Stimulated activated naive CD4-positive, alpha-beta T cell (primary cell): ENCODE measurements at regions not wholly inside any gene's neighbourhood (a gene's known extent, or its start where the extent isn't known, plus 50 kb on each side); places are given as distances from the start of the nearest gene placed in this dataset.
"Not testable (repeated sequence)": the region's sequence is repeated elsewhere in the genome, so short reads cannot be mapped to it uniquely, and the experiment has no call there.

Source experiments
- DNase-seq, 6 experiments: peaks; one replicate each; lab custom pipeline; 2025; lab: John Stamatoyannopoulos, UW

DNA sequence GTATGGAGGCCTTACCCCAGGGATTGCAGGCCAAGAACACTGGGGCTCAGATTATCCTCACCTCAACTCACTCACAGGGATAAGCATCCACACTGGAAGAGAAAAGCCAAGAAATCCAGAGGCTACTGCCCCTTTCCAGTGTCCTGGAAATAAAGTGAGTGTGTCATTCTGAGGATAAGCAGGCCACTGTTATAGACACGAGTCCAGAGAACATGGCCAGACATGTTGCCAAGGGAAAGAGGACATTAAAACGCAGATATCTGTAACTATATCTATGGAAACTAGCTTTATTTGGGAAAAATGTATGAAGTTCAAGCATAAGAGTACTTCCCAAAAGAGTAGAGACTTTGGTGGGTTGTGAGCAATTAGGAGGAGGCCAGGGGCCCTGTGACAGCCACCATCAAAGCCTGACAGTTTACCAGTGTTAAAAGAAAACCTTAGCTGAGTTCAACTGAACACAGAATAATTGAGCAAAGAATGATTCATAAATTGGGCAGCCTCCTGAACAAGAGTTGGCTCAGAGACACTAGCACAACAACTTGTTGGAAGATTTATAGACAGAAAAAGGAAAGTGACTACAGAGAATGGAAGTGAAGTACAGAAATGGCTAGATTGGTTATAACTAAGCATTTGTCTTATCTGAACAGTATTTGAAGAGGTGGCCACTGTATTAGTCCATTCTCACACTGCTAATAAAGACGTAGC is 1222.2 kb downstream of the STIM2 start:
- no peak for DNase-seq

DNA sequence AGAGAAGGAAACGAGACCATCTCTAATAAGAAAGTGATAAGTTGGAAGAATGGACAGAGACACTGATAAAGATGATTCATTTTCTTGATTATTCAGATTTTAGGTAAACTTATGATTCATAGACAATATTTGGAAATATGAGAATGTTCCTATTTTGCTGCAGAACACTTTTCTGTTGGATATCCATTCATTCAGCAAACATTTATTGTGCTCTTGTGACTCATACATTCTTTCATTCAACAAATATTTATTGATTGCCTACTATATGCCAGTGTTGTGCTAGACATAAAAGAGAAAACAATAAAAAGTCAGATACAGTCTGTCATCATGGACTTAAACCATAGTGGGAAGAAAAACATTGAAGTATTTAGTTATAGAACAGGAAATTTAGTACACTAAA is 1232.0 kb downstream of the STIM2 start:
- DNase-seq = no peak

DNA sequence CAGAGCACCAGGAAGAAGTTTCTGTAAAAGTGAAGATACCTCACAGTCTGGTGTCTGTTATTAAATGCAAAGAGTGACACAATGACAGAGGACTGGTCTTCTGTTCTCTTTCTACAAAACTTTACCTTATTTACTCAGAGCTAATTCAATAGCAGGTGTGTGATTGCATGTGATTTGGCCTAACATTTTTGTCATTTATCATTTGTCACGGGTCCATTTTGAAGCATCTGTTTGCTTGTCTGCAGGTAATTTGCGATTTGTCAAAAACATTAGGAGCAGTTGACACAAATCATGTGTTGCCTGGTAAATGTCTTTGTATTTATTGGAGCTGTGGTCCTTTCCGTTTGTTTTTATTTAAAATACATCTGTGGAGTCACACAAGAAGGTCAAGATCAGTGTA is 1232.4 kb downstream of the STIM2 start:
- no peak for DNase-seq

DNA sequence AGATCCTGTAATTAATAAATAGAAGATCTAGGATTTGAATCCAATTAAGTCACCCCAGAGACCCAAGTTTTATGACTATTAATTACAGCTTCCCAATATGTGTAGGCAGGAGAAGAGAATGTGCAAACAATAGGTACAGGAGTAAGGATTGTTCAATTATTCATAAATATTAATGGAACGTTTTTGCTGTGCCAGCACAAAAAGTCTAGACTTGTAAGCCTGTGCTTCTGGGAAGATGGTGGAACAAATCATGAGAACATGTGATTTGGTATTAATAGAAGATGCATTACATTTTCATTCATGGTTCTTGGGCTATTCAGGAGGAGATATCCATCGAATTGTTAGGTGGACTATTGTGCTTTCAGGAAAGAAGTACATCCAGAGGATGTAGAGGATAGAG is 1240.9 kb downstream of the STIM2 start:
- DNase-seq = no peak

DNA sequence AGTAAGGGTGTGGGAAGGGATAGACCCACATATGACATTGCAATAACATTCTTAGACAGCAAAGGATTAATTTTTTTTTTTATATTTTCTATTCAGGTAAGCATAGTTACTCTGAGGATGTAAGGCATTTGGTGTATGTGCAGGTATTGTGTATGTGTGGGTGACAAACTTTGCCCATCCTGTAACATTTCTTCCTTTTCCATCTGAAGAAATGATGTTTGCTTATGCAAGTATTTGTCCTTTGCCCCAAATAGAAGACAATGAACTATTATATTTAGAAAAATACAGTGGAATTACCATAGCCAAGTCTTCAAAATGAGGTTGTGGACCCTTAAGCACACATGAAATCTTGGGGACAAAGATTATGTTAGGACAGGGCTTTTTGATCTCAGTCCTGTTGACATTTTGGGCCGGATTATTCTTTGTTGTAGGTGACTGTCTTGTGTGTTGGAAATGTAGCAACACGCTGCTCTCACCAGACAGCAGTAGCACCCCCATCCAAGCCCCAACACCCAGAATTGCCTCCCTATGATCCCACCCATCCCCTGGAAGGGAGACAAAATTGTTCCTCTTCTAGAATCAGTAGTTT is 1244.7 kb downstream of the STIM2 start:
- DNase-seq = no peak

DNA sequence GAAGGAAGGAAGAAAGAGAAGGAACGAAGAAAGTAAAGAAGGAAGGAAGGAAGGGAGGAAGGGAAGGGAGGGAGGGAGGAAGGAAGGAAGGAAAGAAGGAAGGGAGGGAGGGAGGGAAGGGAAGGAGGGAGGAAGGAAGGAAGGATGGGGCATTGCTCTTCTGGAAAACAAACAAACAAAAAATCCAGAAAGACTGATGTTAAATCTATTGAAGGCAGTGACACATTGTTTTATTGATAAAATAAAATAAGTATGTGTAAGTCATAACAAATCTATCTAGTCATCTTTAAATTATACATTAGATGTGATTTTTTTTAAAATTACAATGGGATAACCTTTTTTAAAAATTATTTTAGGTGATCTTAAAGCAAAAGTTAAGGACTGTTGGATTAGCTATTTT is 1245.5 kb downstream of the STIM2 start:
- no peak for DNase-seq

DNA sequence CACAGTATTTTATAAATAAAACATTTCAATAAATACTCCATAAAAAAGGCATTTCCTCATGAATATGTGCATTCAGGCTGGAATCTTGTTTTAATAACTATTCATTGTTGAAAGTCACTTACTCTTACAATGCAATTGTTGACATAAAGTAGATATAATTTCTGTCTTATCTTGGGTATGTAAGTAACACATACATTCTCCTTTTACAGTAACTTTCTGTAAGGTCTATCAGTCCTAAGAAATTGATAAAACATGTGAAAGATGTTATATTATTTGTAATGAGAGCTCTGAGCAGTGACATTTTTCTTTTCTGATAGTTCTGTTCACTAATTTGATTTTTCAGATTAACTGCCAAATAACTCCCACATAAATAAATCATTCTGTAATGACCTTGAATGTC is 1249.2 kb downstream of the STIM2 start:
- no peak for DNase-seq

DNA sequence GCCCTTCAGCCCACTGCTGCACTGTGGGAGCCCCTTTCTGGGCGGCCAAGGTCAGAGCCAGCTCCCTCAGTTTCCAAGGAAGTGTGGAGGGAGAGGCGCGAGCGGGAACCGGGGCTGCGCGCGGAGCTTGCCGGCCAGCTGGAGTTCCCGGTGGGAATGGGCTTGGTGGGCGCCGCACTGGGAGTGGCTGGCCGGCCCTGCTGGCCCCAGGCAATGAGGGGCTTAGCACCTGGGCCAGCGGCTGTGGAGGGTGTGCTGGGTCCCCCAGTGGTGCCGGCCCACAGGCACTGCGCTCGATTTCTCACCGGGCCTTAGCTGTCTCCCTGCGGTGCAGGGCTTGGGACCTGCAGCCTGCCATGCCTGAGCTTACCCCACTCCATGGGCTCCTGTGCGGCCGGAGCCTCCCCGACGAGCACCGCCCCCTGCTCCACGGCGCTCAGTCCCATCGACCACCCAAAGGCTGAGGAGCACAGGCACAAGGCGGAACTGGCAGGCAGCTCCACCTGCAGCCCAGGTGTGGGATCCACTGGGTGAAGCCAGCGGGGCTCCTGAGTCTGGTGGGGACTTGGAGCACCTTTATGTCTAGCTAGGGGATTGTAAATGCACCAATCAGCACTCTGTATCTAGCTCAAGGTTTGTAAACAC is 1252.2 kb downstream of the STIM2 start:
- DNase-seq = not testable (repeated sequence)

DNA sequence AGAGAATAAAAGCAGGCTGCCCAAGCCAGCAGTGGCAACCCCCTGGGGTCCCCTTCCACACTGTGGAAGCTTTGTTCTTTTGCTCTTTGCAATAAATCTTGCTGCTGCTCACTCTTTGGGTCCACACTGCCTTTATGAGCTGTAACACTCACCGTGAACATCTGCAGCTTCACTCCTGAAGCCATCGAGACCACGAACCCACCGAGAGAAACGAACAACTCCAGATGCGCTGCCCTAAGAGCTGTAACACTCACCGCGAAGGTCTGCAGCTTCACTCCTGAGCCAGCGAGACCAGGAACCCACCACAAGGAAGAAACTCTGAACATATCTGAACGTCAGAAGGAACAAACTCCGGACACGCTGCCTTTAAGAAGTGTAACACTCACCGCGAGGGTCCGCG is 1252.9 kb downstream of the STIM2 start:
- DNase-seq = not testable (repeated sequence)

DNA sequence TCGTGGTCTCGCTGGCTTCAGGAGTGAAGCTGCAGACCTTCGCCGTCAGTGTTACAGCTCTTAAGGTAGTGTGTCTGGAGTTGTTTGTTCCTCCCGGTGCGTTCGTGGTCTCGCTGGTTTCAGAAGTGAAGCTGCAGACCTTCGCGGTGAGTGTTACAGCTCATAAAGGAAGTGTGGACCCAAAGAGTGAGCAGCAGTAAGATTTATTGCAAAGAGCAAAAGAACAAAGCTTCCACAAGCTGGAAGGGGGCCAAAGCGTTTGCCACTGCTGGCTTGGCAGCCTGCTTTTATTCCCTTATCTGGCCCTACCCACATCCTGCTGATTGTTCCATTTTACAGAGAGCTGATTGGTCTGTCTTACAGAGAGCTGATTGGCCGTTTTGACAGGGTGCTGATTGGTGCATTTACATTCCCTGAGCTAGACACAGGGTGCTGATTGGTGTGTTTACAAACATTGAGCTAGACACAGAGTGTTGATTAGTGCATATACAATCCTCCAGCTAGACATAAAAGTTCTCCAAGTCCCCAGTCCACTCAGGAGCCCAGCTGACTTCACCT is 1256.0 kb downstream of the STIM2 start:
- not testable (repeated sequence) for DNase-seq

DNA sequence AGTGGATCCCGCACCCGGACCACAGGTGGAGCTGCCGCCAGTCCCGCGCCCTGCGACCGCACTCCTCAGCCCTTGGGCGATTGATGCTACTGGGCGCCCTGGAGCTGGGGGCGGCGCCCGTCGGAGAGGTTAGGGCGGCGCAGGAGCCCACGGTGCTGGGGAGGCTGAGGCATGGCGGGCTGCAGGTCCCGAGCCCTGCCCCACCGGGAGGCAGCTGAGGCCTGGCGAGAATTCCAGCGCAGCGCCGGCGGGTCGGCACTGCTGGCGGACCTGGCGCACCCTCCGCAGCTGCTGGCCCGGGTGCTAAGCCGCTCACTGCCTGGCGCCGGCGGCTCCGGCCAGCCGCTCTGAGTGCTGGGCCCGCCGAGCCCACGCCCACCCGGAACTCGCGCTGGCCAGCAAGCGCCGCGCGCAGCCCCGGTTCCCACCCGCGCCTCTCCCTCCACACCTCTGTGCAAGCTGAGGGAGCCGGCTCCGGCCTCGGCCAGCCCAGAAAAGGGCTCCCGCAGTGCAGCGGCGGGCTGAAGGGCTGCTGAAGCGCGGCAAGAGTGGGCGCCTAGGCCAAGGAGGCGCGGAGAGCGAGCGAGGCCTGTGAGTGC is 1256.5 kb downstream of the STIM2 start:
- DNase-seq = no peak

DNA sequence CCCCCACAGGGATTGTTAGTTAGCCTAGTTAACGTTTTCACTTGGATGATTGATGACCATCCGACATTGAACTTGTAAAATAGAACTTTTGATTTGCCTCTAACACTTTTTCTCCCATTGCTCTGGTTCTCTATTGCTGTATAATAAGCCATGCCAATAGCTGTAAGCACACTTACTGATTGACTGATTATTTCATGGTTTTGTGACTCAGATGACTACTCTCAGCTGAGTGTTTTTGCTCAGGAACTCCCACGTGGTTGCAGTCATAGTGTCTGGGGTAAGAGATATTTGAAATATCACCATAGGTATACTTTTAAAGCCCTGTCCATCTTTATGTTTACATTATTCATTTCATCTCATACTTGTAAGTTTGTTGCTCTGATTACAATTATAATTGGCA is 1285.5 kb downstream of the STIM2 start:
- no peak for DNase-seq

DNA sequence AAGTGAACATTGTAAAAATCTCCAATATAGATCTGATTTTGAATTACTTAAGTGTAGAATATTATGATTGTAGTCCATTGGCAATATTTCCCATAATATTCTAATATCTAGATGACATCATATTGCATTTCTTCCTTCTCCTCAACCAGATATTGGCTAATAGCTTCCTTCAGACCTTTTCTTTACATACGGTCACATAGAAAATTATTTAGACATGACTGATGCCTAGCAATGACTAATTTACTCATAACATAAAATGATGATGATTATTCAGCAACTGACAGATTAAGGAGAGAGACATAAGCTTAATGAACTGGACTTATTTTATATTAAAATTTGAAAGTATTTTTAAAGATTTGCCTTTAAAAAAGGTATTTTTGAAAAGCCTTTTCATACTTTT is 1287.6 kb downstream of the STIM2 start:
- no peak for DNase-seq

DNA sequence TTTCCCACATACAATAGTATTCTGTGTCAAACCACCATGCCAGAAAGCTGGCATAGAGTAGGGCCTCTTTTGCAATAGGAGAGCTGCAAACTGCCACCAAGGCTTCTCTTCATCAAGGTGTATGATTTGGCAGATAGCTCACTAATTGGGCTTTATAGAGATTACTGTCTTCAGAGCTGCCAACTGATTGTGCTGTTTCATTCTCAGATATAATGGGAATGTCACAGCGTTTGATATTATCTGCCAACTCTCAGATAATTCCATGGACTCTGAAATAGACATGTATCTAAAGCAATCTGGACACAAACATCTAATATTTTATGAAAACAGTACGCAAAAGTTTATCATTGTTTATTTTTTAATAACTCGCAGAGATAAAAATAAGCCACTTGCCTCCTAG is 1289.1 kb downstream of the STIM2 start:
- no peak for DNase-seq

DNA sequence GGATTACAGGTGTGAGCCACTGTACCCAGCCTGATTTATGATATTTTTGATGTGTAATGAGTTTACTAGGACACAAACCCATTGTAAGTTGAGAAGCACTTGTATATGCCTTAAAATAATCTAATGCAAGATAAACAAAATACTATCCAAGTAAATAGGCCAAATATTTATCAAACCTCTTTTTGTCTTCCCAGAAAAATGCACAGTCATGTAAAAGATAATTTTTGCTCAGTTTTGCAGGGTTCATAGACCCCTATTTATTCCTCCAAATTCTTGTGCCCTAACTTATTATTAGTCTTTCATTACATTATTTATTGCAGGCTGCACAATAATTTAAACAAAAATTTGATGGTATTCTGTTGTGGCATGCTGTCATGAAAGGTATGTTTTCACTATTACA is 1290.7 kb downstream of the STIM2 start:
- DNase-seq = no peak

DNA sequence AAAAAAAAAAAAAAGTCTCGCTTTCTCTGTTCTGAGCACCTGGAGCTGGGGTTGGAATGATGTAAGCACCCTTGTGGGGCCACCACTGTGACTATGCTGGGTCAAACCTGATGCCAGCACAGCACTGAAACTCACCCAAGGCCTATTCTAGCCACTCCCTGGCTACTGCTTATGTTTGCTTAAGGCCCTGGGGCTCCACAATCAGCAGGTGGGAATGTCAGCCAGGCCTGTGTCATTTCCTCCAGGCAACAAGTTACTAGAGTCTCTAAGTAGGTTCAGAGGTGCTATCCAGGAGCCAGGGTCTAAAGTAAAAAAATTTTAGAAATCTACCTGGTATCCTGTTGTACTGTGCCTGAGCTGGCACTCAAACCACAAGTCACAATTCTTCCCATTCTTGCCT is 1306.8 kb downstream of the STIM2 start:
- no peak for DNase-seq

DNA sequence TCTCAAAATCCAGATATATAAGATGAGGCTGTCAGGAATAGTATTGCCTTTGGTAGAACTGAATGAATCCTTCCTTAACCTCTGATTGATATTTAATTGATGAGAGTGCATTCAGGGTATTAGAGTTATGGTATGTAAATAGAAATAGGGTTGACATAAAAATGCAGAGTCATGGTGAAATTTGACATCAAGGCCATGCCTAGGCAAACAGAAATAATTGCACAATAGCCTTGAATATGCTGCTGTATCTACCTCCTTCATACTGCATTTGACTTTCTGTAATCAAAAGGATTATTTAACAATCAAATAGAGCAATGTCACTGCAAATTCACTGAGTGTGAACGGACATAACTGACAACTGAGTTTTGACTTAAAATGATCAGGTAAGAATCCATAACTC is 1316.3 kb downstream of the STIM2 start:
- no peak for DNase-seq

DNA sequence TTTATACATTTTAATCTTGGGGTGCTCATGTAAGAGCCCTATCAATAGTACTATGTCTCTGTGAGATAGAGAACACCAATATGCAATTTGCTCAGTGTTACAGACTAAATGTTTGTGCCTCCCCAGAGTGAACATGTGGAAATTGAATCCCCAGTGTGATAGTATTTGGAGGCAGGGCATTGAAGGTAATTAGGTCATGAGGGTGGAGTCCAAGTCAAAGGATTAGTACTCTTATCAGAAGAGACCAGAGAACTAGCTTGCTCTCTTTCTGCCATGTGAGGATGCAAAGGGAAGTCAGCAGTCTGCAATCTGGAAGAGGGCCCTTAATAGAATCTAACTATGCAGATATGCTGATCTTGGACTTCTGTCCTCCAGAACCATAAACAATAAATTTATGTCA is 1317.0 kb downstream of the STIM2 start:
- DNase-seq = no peak

DNA sequence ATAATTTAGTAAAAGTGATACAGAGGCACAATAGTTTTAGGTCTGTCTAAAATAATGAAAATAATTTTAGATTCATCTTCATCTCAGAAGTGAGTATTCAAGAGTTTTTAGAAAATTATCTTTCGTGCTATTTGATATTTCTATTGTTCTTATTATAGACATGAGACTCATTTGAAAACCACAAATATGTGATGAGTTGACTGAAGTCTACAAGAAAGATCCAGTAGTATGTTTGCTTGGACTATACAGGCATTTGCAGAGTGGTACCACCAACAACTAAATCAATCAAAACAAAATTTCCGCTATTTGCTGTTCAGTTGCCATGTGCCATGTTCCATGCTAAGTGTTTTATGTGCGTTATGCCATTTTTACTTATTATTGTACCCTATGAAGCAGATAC is 1318.5 kb downstream of the STIM2 start:
- no peak for DNase-seq

DNA sequence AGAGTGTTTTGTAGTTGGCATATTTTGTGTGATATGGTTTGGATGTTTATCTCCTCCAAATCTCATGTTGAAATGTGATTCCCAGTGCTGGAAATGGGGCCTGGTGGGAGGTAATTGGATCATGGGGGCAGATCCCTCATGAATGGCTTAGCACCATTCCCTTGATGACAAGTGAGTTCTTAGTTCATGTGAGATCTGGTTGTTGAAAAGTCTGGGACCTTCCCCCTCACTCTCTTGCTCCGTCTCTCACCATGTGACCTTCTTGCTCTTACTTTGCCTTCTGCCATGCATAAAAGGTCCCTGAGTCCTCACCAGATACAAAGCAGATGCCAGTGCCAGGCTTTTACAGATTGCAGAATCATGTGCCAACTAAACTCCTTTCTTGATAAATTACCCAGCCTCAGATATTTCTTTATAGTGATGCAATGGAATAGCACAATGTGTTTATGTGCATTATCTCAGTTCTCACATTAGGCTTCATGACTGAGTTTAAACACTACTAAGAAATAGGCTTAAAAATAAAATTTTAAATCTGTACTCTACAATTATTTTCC is 1348.8 kb downstream of the STIM2 start:
- no peak for DNase-seq

DNA sequence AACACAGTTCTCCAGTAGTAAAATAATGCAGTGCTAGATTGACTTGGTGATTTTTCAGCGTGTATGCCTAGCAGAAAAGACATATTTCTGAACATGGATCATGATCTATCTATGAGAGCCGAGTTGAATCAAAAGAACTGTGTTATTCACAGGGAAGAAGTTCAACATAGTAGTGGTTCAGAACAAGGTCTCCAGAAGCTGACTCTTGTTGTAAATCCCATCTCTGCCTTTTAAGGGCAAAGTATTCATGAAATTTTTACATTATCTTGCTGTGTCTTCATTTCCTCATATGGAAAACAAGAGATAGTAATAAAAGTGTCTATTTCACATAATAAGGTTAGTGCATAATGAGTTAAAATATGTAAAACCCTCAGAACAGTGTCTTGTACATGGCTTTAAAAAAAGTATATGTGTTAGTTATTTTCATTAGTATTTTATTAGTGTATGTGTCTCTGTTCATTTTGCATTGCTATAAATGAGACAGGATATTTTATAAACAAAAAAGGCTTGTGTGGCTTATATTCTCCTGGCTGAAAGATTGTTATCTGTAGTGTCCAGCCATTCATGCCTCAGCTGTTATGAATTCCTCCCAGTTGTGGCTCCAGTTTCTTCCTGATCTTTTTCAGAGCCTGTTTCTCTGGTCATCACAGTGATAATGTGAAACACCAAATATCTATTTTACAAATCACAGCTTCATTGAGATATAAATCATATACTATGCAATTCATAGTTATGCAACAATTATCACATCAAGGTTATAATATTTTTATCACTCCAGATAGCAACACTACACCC is 1351.2 kb downstream of the STIM2 start:
- no peak for DNase-seq

DNA sequence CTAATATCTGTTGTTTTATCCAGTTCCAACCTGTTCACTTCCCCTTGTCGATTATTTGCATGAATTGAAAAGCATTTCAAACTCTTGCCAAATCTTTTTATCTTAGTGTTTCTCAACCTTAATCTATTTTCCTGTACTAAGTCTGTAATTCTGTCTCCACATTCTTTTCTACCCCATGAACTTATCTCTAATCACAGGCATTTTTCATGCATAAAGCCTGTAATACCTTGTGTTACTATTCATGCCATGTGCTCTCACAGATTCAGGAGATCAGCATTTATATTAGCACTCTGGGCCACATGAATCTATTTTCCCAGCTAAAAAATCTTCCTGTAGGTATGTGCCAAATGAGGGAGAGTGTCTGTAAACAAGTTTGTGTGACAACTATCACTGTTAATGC is 1360.9 kb downstream of the STIM2 start:
- no peak for DNase-seq
